Immature natural killer cell (primary cell): ENCODE measurements at regions not wholly inside any gene's neighbourhood (a gene's known extent, or its start where the extent isn't known, plus 50 kb on each side); places are given as distances from the start of the nearest gene placed in this dataset.
A peak's percentile ranks its signal among the peaks of the same experiment; 100 is the strongest.

Experiments
- DNase-seq, 3 donors: peaks; one replicate each; pipeline ENCODE4 v3.0.0; 2022; ENCODE audit warnings: mixed read lengths in 1 of 3
- H3K27ac Mint-ChIP-seq, 6 donors: one replicate each; pipeline ENCODE4 v1.8.0; 2020; ENCODE audit warnings: mixed read lengths in 6 of 6, mild to moderate bottlenecking in 5 of 6, inconsistent platforms in 4 of 6, moderate library complexity in 3 of 6
- H3K27me3 Mint-ChIP-seq, 3 donors: one replicate each; pipeline ENCODE4 v1.8.0; 2020 to 2021; ENCODE audit warnings: low read depth in 3 of 3, mild to moderate bottlenecking in 3 of 3, mixed read lengths in 3 of 3, moderate library complexity in 3 of 3, inconsistent platforms in 1 of 3
- H3K36me3 Mint-ChIP-seq, 3 donors: one replicate each; pipeline ENCODE4 v1.8.0; 2020; ENCODE audit warnings: mixed read lengths in 3 of 3, inconsistent platforms in 2 of 3, mild to moderate bottlenecking in 2 of 3
- H3K4me1 Mint-ChIP-seq, 2 donors: one replicate each; pipeline ENCODE4 v1.8.0; 2020; ENCODE audit warnings: inconsistent platforms in 2 of 2, mild to moderate bottlenecking in 2 of 2, mixed read lengths in 2 of 2, moderate library complexity in 1 of 2
- H3K4me3 Mint-ChIP-seq, 5 donors: one replicate each; pipeline ENCODE4 v1.8.0; 2020; ENCODE audit warnings: mild to moderate bottlenecking in 5 of 5, mixed read lengths in 5 of 5, inconsistent platforms in 3 of 5, moderate library complexity in 3 of 5
- H3K9me3 Mint-ChIP-seq, 6 donors: one replicate each; pipeline ENCODE4 v1.8.0; 2020; ENCODE audit warnings: mild to moderate bottlenecking in 6 of 6, mixed read lengths in 6 of 6, inconsistent platforms in 4 of 6, moderate library complexity in 3 of 6

DNA sequence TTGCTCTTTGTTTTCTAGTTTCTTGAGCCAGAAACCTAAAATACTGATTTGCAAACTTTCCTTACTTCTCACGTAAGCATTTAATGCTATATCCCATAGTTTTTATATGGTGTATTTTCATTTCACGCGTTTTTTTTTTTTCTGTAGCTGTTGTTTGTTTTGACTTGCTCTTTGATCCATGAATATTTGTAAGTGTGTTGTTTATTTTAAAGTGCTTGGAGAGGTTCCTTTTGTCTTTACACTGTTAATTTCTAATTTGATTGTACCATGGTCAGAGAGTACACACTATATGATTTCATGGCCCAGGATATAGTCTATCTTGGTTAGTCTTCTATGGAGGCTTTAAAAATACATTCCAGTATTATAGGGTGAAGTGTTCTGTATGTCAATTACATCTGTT is 84.8 kb upstream of the RNF217 start:
- no peak for DNase-seq
- Mint-ChIP-seq H3K9me3 (peaks cover 0 to 2% (median 0%) of the 10 kb centered on the region in 6 donors), H3K27ac (no peak overlapping the region), H3K27me3 (peaks cover under 1 to 3% (median under 1%) of the 10 kb centered on the region in 3 donors), H3K4me3 (no peak overlapping the region), H3K4me1 (peaks cover 1 to 3% of the 10 kb centered on the region in 2 donors), H3K36me3 (no peaks in the 10 kb centered on the region)

DNA sequence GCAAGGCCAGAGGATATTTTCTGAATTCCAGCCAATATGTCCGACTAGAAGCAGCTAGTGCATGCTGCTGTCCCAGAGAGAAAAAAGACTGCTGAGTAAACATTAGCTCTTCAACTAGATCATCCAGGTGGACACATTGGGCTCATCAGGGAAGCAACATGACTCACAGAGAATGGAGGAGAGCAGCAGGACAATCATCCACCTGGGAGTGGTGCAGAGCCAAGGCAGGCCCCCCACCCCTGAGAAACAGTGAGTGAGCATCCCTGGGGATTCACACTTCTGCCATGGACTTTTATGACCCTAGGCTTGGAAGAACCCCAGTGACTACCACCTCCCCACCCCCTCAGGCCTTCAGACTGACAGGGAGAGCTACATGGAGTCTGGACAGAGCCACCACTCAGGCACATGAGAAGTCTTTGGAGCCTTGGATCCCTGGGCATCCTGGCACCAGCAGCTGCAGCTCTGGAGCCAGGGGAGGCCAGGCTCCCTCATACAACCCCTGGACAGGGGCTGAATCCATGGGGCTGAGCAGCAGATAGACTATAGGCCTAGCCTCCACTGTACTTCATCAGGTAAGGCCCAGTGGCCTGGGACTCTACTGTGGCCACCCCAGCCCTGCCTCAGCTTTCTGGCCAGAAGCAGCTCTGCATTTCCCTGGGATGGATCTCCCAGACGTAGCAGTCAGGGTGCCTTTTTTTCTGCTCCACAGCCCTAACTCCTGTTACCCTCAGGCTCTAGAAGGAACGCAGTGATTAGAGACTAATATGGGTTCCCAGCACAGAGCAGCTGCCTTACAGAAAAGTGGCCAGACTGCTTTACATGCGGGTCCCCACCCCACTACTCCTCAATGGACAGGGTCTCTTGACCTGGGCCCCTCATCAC is 82.9 kb upstream of the RNF217 start:
- peaks cover 1 to 3% (median 2%) of the 10 kb centered on the region in 3 donors for H3K27me3 Mint-ChIP-seq

DNA sequence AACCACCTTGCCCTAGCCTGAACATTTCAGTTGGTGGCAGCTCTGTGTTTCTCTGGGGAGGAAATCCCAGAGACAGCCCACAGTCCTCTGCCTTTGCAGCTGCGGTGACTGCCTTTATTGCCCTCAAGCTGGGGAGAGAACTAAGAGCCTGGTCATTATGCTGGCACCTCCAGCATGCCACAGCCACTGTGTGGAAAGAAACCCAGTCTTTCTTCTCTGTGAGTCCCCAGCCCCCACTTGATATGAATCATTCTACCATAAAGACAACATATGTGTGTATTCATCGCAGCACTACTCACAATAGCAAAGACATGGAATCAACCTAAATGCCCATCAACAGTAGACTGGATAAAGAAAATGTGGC is 82.3 kb upstream of the RNF217 start:
- H3K4me1 Mint-ChIP-seq = peaks cover 3 to 6% of the 10 kb centered on the region in 2 donors
- no peak overlapping the region for H3K27ac Mint-ChIP-seq
- H3K9me3 Mint-ChIP-seq = peaks cover 0 to 2% (median 0%) of the 10 kb centered on the region in 6 donors
- H3K36me3 Mint-ChIP-seq = no peaks in the 10 kb centered on the region
- H3K27me3 Mint-ChIP-seq = peaks cover 1 to 3% (median 2%) of the 10 kb centered on the region in 3 donors
- DNase-seq = no peak
- no peak overlapping the region for H3K4me3 Mint-ChIP-seq

More for the DNA sequence above, 82.9 kb upstream of the RNF217 start:
- peaks cover 3 to 6% of the 10 kb centered on the region in 2 donors for H3K4me1 Mint-ChIP-seq
- H3K27ac Mint-ChIP-seq = no peak overlapping the region
- peaks cover 0 to 3% (median 0%) of the 10 kb centered on the region in 6 donors for H3K9me3 Mint-ChIP-seq
- no peak for DNase-seq
- no peak overlapping the region for H3K4me3 Mint-ChIP-seq
- no peaks in the 10 kb centered on the region for H3K36me3 Mint-ChIP-seq

DNA sequence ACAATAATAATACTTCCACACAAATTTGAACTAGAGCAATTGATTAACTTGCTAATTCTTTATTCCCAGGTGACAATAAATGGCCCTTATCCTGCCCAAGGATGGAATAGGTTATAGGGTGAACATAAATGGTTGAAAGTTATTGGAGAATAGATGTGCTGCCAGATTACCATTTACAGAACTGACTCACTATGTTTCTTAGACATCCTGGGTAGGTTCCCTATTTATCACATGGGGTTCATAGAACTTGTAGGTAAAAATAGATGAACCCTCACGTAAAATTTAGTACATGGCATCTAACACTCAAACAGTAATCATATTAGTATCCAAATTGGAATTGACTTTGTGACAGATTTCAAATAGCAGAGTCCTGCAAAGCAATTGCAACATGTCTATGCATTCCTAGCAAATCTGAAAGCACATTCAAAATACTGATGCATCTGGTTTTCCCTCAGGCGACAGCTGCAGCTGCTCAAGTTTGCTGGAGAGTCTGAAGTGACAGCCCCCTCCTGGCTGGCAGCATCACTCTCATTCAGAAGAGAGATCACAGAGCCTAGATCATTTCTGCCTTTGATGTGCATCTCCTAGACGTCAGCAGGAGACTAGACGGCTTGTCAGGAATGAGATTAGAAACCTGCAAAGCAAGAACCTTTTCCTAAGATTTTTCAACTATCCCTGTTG is 80.2 kb upstream of the RNF217 start:
- Mint-ChIP-seq H3K4me1 (peaks cover 3 to 6% of the 10 kb centered on the region in 2 donors), H3K27ac (no peak overlapping the region), H3K36me3 (no peaks in the 10 kb centered on the region), H3K4me3 (no peak overlapping the region), H3K27me3 (peaks cover 1 to 3% (median 2%) of the 10 kb centered on the region in 3 donors), H3K9me3 (peaks cover 0 to 2% (median 0%) of the 10 kb centered on the region in 6 donors)
- no peak for DNase-seq

DNA sequence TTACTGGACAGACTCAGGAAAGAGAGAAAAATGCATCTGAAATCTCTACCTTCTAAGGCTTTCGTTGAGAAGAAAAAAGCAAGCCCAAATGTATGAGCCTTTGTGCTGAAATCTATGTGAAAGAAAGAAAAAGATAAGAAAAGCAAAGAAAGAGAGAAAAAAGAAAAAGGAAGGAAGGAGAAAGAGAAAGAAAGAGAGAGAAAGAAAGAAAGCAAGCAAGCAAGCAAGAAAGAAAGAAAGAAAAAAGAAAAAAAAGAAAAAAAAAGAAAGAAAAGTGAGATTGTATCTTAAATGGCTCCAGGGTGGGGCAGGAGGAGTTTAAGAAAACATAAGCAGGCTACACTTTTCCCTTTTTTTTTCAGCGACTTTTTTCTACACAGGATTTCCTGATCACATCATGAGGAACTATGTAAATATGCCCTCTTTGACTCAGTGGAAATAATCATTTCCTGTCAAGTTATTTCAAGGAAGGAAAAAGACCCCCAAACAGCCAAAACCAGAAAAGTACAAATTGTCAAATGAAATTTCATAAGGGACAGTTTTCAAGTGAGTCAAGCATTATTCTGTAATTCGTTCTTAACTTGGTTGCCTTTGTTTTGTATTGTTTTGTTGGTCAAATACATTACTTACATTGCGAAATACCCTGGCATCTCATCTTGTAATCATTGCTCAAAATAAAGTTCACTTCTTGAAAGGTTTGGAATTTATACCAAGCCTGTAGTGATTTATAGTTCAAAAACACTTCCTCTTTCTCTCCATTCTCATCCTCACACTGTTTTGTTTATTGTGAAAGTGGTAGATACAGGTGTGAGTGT is 79.5 kb upstream of the RNF217 start:
- H3K36me3 Mint-ChIP-seq = no peaks in the 10 kb centered on the region
- peaks cover 1 to 7% (median 2%) of the 10 kb centered on the region in 3 donors for H3K27me3 Mint-ChIP-seq
- H3K27ac Mint-ChIP-seq = no peak overlapping the region
- H3K9me3 Mint-ChIP-seq = peaks cover 0 to 2% (median 0%) of the 10 kb centered on the region in 6 donors
- DNase-seq = no peak
- no peak overlapping the region for H3K4me3 Mint-ChIP-seq
- H3K4me1 Mint-ChIP-seq = peaks cover 3 to 6% of the 10 kb centered on the region in 2 donors

DNA sequence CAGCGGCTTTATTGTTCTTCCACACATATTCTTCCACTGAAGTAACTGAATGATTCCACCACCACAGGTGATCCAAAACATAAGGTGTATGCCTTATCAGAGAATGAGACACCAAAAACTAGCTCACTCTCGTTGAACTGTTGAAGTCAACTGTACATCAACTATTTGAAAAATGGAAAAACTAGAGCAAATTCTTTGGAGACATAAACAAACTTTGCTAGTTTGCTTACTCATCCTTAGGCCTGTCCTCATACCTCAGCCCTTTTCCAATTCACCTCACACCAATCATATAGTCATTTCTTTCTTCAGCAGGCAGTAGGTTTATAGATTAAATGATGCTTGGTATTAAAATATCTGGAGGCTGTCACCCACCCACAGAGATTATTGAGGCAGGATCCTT is 77.1 kb upstream of the RNF217 start:
- Mint-ChIP-seq H3K36me3 (no peaks in the 10 kb centered on the region), H3K27me3 (peaks cover 2 to 10% (median 3%) of the 10 kb centered on the region in 3 donors), H3K4me1 (peaks cover 12 to 20% of the 10 kb centered on the region in 2 donors), H3K27ac (no peak overlapping the region), H3K9me3 (peaks cover 0 to 2% (median 0%) of the 10 kb centered on the region in 6 donors), H3K4me3 (no peak overlapping the region)
- DNase-seq = no peak

DNA sequence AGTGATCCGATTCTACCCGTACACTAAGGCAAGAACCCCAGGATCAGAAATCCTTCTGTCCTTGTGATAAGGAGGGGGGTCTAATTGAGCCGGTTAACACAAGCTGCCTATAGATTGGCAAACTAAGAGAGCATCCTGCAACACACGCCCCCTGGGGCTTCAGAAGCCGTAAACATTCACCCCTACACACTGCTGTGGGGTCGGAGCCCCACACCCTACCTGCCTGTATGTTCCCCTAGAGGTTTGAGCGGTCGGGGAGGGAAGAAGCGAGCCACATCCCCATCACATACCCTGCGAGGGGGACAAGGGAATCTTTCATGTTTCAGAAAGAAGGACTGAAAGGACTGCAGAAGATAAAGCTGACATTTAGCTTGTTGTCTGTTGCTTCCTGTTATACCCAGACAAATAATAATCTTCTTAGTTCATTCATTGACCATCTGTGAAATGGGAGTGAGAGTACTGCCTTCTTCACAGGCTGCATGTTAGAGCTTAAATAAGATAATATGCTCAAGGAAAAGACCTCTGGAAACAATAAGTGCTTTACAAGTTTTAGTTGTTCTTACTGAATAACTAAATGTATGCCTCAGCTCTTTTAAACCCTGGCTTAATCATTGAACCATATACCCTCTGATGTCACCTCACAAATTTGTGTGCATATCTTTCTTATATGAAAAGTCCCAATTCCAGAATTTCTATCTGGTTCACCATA is 74.2 kb upstream of the RNF217 start:
- H3K27ac Mint-ChIP-seq = no peak overlapping the region
- no peak overlapping the region for H3K4me3 Mint-ChIP-seq
- H3K27me3 Mint-ChIP-seq = peaks cover 1 to 8% (median 4%) of the 10 kb centered on the region in 3 donors
- no peaks in the 10 kb centered on the region for H3K36me3 Mint-ChIP-seq
- H3K4me1 Mint-ChIP-seq = peaks cover 10 to 14% of the 10 kb centered on the region in 2 donors
- H3K9me3 Mint-ChIP-seq = peaks cover 0 to 2% (median 0%) of the 10 kb centered on the region in 6 donors
- DNase-seq = no peak

DNA sequence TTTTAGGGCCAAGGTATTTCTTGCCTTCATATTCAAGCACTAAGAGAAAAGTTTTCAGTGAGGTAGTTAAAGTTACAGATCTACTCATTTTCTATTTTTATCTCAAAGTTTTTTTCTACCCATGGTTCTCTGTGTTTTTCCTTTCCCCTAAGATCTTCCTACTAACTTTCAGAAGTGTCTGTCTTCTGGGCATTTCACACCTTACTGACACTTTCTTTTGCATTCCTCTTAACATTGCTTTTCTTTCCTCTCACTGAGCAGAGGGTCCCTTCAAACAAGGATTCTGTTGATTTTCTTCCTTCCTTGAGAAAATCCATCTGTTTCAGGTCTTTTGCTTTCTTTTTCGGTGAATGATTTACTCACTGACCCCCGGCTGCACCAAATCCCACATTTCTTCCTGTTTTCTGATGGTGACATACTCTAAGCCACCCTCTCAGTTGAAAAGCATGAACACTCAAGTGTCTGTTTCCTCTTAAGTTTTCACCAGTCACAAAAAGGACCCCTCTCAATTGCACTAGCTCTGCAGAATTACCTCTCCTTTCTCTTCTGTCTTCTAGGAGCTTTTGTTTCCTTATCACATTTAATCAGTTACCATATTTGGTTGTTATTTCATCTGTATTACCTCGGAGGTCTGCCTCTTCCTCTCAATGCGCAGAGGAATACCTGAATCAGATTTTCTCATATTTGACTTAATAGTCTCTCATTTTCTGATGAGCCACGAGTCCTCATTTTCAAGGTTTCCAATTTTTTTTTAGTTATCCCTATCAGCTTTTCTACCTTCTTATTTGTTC is 73.5 kb upstream of the RNF217 start:
- Mint-ChIP-seq H3K4me1 (peaks cover 10 to 14% of the 10 kb centered on the region in 2 donors), H3K27ac (no peak overlapping the region), H3K27me3 (peaks cover 1 to 8% (median 4%) of the 10 kb centered on the region in 3 donors), H3K4me3 (peak overlapping the region in 4 of 5 donors; percentile 0 to 20 (median 6)), H3K36me3 (no peaks in the 10 kb centered on the region), H3K9me3 (no peaks in the 10 kb centered on the region)
- DNase-seq = no peak

DNA sequence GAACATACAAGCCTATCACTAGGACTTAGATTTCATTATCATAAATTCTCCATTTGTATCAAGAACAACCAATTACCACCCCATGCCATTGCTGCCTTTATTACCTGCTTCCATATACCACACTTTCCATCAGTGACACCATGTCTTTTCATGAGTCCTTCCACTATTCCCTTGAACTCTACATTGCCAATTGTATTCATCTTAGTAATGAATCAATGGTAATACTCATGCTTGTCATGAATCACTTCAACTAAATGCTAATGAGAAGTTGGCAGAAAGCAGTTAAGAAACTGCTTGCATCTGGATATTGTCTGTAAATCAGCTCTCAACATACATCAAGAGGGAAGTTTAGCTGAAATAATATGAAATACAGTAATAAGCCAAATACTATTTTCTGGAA is 61.2 kb upstream of the RNF217 start:
- H3K27ac Mint-ChIP-seq = no peak overlapping the region
- peaks cover 0 to 2% (median 0%) of the 10 kb centered on the region in 3 donors for H3K27me3 Mint-ChIP-seq
- no peak for DNase-seq
- no peaks in the 10 kb centered on the region for H3K9me3 Mint-ChIP-seq
- no peak overlapping the region for H3K4me3 Mint-ChIP-seq
- H3K36me3 Mint-ChIP-seq = no peaks in the 10 kb centered on the region
- no peaks in the 10 kb centered on the region for H3K4me1 Mint-ChIP-seq

DNA sequence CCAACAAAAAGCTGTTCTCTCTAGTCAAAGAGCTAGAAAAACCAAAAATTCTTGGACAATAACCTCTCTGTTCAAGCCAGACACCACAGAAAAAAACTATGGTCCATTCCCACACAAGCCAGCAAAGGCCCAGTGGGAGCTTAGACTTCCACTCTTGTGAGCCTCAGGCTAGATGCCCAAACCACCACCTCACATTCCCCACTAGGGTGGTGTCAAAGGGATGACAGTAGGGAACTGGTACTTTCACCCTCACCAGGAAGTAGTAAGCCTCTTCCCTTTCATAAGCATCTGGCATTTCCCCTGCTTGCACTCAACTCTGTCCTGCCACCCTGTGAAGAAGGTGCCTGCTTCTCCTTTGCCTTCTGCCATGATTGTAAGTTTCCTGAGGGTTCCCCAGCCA is 58.4 kb upstream of the RNF217 start:
- Mint-ChIP-seq H3K27ac (no peak overlapping the region), H3K36me3 (no peaks in the 10 kb centered on the region), H3K9me3 (no peaks in the 10 kb centered on the region), H3K4me1 (peaks cover 0 to 3% of the 10 kb centered on the region in 2 donors), H3K4me3 (no peak overlapping the region), H3K27me3 (peaks cover 0 to 2% (median 0%) of the 10 kb centered on the region in 3 donors)
- no peak for DNase-seq

DNA sequence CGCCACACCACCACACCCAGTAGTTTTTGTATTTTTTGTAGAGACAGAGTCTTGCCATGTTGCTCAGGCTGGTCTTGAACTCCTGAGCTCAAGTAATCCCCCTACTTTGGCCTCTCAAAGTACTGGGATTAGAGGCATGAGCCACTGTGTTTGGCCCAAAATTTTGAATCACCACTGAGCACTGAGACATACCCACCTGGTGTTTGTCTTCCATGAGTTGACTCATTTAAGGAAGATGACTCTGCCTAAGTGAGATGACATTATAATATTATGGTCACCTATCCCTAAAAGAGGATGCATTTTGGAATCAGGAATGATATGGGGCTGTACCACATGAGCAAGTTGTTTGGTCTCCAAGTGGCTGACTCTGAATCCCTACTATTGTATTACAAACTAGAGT is 54.6 kb upstream of the RNF217 start:
- H3K36me3 Mint-ChIP-seq = no peaks in the 10 kb centered on the region
- H3K27ac Mint-ChIP-seq = no peak overlapping the region
- H3K9me3 Mint-ChIP-seq = no peaks in the 10 kb centered on the region
- DNase-seq = no peak
- no peak overlapping the region for H3K4me3 Mint-ChIP-seq
- peaks cover 0 to 3% of the 10 kb centered on the region in 2 donors for H3K4me1 Mint-ChIP-seq
- peaks cover 0 to 2% (median 2%) of the 10 kb centered on the region in 3 donors for H3K27me3 Mint-ChIP-seq
